GM12878 (cell line): ENCODE measurements at regions not wholly inside any gene's neighbourhood (a gene's known extent, or its start where the extent isn't known, plus 50 kb on each side); places are given as distances from the start of the nearest gene placed in this dataset.
"Not testable (repeated sequence)": the region's sequence is repeated elsewhere in the genome, so short reads cannot be mapped to it uniquely, and the experiment has no call there.

ENCODE experiments used
- ATAC-seq: fragments of 200-7000 bp; cut with Tn5 transposase; 3 replicates; pipeline ENCODE4 v1.9.1; 2020; ENCODE audit warnings: mild to moderate bottlenecking, moderate library complexity
- BruUV-seq: library from RNA; stranded (reverse); fragments of 400-500 nt; replicated peaks from 2 replicates; lab custom pipeline; 2021; lab: Mats Ljungman, UMichigan
- CTCF ChIA-PET: fragments of 300-600 bp; sonication (Branson Sonifier 250); formaldehyde crosslinking; extraction: SDS; loops from one replicate; lab custom pipeline; 2021; ENCODE audit warnings: inconsistent platforms; lab: Yijun Ruan, JAX
- POLR2A ChIA-PET: fragments of 350-600 bp; formaldehyde crosslinking; extraction: SDS; loops from one replicate; lab custom pipeline; 2021; ENCODE audit warnings: inconsistent platforms; lab: Charles Lee
- RAD21 ChIA-PET: fragments of 300-600 bp; sonication (Branson Sonifier 250); formaldehyde crosslinking; loops from one replicate; lab custom pipeline; 2023; ENCODE audit warnings: antibody characterized with exemption; ENCODE audit not compliant: unreplicated experiment; lab: Charles Lee
- SMC1A ChIA-PET: fragments of 300-600 bp; sonication (Branson Sonifier 250); formaldehyde crosslinking; loops from one replicate; lab custom pipeline; 2023; ENCODE audit not compliant: unreplicated experiment, uncharacterized antibody; lab: Charles Lee
- DNase-seq: peaks from one replicate; pipeline ENCODE4 v3.0.0-alpha.2; 2011; ENCODE audit warnings: low read depth, low spot score
- FAIRE-seq: peaks from 3 replicates; lab custom pipeline; 2011; peaks lifted over from hg19 to GRCh38; lab: Jason Lieb, UNC
- H2AFZ ChIP-seq: 2 replicates; pipeline ENCODE4 v1.6.0; 2011; ENCODE audit warnings: low read depth, low read length, control low read depth; ENCODE audit not compliant: control insufficient read depth
- H3K27ac ChIP-seq: 2 replicates; pipeline ENCODE4 v1.5.1; 2011; ENCODE audit warnings: control low read depth; ENCODE audit not compliant: control insufficient read depth, insufficient read depth
- H3K27me3 ChIP-seq, 2 experiments: replicated peaks in 1 of 2; 2 replicates each; pipeline versions ENCODE4 v1.6.0 to v1.6.1; 2011; ENCODE audit warnings: low read length in 1 of 2; ENCODE audit not compliant: control insufficient read depth in 2 of 2, insufficient read depth in 2 of 2
- H3K36me3 ChIP-seq, 2 experiments: 2 replicates each; pipeline ENCODE4 v1.5.1; 2011; ENCODE audit warnings: low read length in 1 of 2; ENCODE audit not compliant: control insufficient read depth in 2 of 2, insufficient read depth in 2 of 2
- H3K4me1 ChIP-seq: 2 replicates; pipeline ENCODE4 v1.6.1; 2011; ENCODE audit warnings: mild to moderate bottlenecking, low read length, moderate library complexity, mixed read lengths; ENCODE audit not compliant: control insufficient read depth, insufficient read depth
- H3K4me2 ChIP-seq: 2 replicates; pipeline ENCODE4 v1.6.0; 2011; ENCODE audit warnings: control low read depth; ENCODE audit not compliant: control insufficient read depth, insufficient read depth
- H3K4me3 ChIP-seq: fragments of 200-600 bp; sonication (generic); 2 replicates; pipeline ENCODE4 v1.5.1; 2016
- H3K79me2 ChIP-seq: 2 replicates; pipeline ENCODE4 v1.6.0; 2011; ENCODE audit warnings: low read length; ENCODE audit not compliant: control insufficient read depth, insufficient read depth
- H3K9ac ChIP-seq: 2 replicates; pipeline ENCODE4 v1.8.0; 2011; ENCODE audit warnings: low read length, control low read depth, mixed read lengths; ENCODE audit not compliant: control insufficient read depth, insufficient read depth
- H3K9me3 ChIP-seq: replicated peaks from 3 replicates; pipeline ENCODE4 v1.5.1; 2011; ENCODE audit warnings: mild to moderate bottlenecking, low read length; ENCODE audit not compliant: control insufficient read depth, insufficient read depth
- H4K20me1 ChIP-seq: 2 replicates; pipeline ENCODE4 v1.6.0; 2011; ENCODE audit not compliant: control insufficient read depth, insufficient read depth
- CBX5 ChIP-seq: sonication (generic); IDR thresholded peaks from 2 replicates; pipeline ENCODE4 v1.6.1; 2016; ENCODE audit warnings: low read depth, moderate library complexity, mild to moderate bottlenecking, inconsistent platforms
- FOXM1 ChIP-seq: IDR thresholded peaks from 2 replicates; pipeline ENCODE4 v1.6.1; 2012; ENCODE audit warnings: low read depth, mild to moderate bottlenecking, inconsistent platforms, low read length, moderate library complexity
- NR2C1 ChIP-seq: fragments of 450-650 bp; IDR thresholded peaks from 2 replicates; pipeline ENCODE4 v1.6.1; 2017; ENCODE audit warnings: antibody characterized with exemption, mild to moderate bottlenecking, moderate library complexity
- ZNF384 ChIP-seq: IDR thresholded peaks from 2 replicates; pipeline ENCODE4 v1.6.1; 2012; ENCODE audit warnings: low read depth, mild to moderate bottlenecking, low read length, improper control_type of control experiment, borderline replicate concordance
- WGBS: methylation state at CpG from one replicate; pipeline ENCODE4 v1.1.6; 2016; ENCODE audit warnings: low lambda C conversion rate; ENCODE audit not compliant: insufficient replicate concordance, insufficient coverage; ENCODE audit errors: missing lambda C conversion rate; 5-methylcytosine and 5-hydroxymethylcytosine counted together
- in situ Hi-C: fragments of 300-500 bp; cut with MboI; formaldehyde crosslinking; loops from 9 replicates; pipeline ENCODE4 v1.14.3; 2018; ENCODE audit warnings: mixed read lengths
- intact Hi-C: fragments of 100-400 bp; cut with micrococcal nuclease; formaldehyde crosslinking; loops from one replicate; pipeline ENCODE4 v1.14.2; 2022; ENCODE audit not compliant: unreplicated experiment

DNA sequence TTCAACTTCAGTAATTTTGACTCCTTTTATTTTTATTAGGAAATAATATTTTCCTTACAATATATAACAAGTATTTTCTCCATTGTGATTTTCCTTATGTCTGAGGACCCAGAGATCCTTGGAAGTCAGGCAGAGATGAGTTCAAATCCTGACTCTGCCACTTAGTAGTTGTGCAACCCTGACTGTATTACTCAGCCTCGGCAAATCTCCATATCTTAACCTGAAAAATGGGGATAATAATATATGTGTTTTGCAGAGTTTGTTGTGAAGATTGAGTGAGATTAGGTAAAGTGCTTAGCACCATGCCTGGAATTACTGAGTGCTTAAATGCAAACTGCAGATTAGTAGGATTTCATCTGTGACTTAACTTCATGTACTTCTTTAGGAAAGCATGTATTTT is 120.5 kb upstream of the KLF14 start (continued):
- TF ChIP-seq ZNF384 (no peak), NR2C1 (no peak)
- TF ChIP-seq, all 136 proteins: peak for 0

- no peak for ATAC-seq
- ChIA-PET SMC1A (interaction anchor here (1.5 to 1.6 kb wide), 2 partner anchors 12 to 35 kb away, joined by 3 read pairs; no protein-coding TSS in a partner anchor), POLR2A (no interaction called here), CTCF (no interaction called here), RAD21 (no interaction called here)
- TF ChIP-seq CBX5 = peak; percentile 38; the same call in 1 of the 2 replicates
- no peak for TF ChIP-seq FOXM1
- no peak for FAIRE-seq
- H3K27ac ChIP-seq = no peak overlapping the region
- no peaks in the 10 kb centered on the region for H4K20me1 ChIP-seq
- peaks cover 19% of the 10 kb centered on the region for H3K9me3 ChIP-seq
- no peak for DNase-seq
- in situ Hi-C loops = no loop called here
- H3K36me3 ChIP-seq = peaks cover 0 to 4% of the 10 kb centered on the region in 2 experiments; a peak in 1 of 4 replicates
- H3K4me2 ChIP-seq = no peak overlapping the region
- no peaks in the 10 kb centered on the region for H3K27me3 ChIP-seq
- H3K79me2 ChIP-seq = no peaks in the 10 kb centered on the region
- no peak overlapping the region for H3K4me3 ChIP-seq
- H3K9ac ChIP-seq = no peak overlapping the region
- no peaks in the 10 kb centered on the region for H3K4me1 ChIP-seq
- no peak overlapping the region for H2AFZ ChIP-seq
- no TSS peak for BruUV-seq
- intact Hi-C loops = no loop called here
Measured at GRCh38 chr7:130856866-130857265, 122.9 kb upstream of the KLF14 start.

- H3K9ac ChIP-seq, H3K27ac ChIP-seq, H4K20me1 ChIP-seq, H3K4me2 ChIP-seq, ATAC-seq, FAIRE-seq, H2AFZ ChIP-seq, DNase-seq, in situ Hi-C loops, CTCF ChIA-PET, POLR2A ChIA-PET, H3K27me3 ChIP-seq, BruUV-seq, SMC1A ChIA-PET, H3K36me3 ChIP-seq, H3K4me1 ChIP-seq, intact Hi-C loops, H3K4me3 ChIP-seq, RAD21 ChIA-PET, H3K79me2 ChIP-seq: not testable (repeated sequence)
- 100% methylated on average over 2 of the region's 2 CpGs for WGBS
- peaks cover 21% of the 10 kb centered on the region for H3K9me3 ChIP-seq
Measured at GRCh38 chr7:130860832-130861231, 126.8 kb upstream of the KLF14 start.
